Muscle of leg (tissue), 3 donors: ENCODE measurements at regions not wholly inside any gene's neighbourhood (a gene's known extent, or its start where the extent isn't known, plus 50 kb on each side); places are given as distances from the start of the nearest gene placed in this dataset.

Experiments used
- DNase-seq: peaks from one replicate; pipeline ENCODE4 v3.0.0; 2013
- H3K27ac ChIP-seq: one replicate; pipeline ENCODE4 v1.5.1; 2013; ENCODE audit warnings: mild to moderate bottlenecking, low read length, control low read depth
- H3K27me3 ChIP-seq: one replicate; pipeline ENCODE4 v1.6.1; 2013; ENCODE audit warnings: low read length; ENCODE audit not compliant: control insufficient read depth, insufficient read depth
- H3K36me3 ChIP-seq: one replicate; pipeline ENCODE4 v1.6.1; 2013; ENCODE audit warnings: low read length; ENCODE audit not compliant: control insufficient read depth, insufficient read depth
- H3K4me1 ChIP-seq: one replicate; pipeline ENCODE4 v1.6.1; 2013; ENCODE audit warnings: low read length; ENCODE audit not compliant: control insufficient read depth, insufficient read depth
- H3K4me3 ChIP-seq: one replicate; pipeline ENCODE4 v1.5.1; 2013; ENCODE audit warnings: low read length, control low read depth
- H3K9me3 ChIP-seq: replicated peaks from 2 replicates; pipeline ENCODE4 v1.6.1; 2013; ENCODE audit warnings: low read depth, low read length; ENCODE audit not compliant: control insufficient read depth
- WGBS: methylation state at CpG from one replicate; pipeline ENCODE4 v1.1.5; 2013; ENCODE audit warnings: missing lambda C conversion rate; ENCODE audit not compliant: insufficient coverage; 5-methylcytosine and 5-hydroxymethylcytosine counted together

GRCh38 chr12:83676781-83677295 is 990.1 kb downstream of the TMTC2 start:
- Histone ChIP-seq H3K4me3 (no peak overlapping the region), H3K27me3 (no peaks in the 10 kb centered on the region), H3K9me3 (peaks cover 2% of the 10 kb centered on the region), H3K27ac (no peak overlapping the region), H3K36me3 (no peaks in the 10 kb centered on the region), H3K4me1 (no peaks in the 10 kb centered on the region)
- 100% methylated on average over 1 of the region's 5 CpGs for WGBS
- no peak for DNase-seq

GRCh38 chr12:83666690-83667089 is 980.0 kb downstream of the TMTC2 start:
- Histone ChIP-seq H3K27ac (no peak overlapping the region), H3K27me3 (no peaks in the 10 kb centered on the region), H3K4me1 (no peaks in the 10 kb centered on the region), H3K36me3 (no peaks in the 10 kb centered on the region), H3K4me3 (no peak overlapping the region), H3K9me3 (peaks cover 2% of the 10 kb centered on the region)
- WGBS: 100% methylated on average over 1 of the region's 2 CpGs
- DNase-seq: no peak

- Histone ChIP-seq H3K36me3 (no peaks in the 10 kb centered on the region), H3K4me3 (no peak overlapping the region), H3K4me1 (no peaks in the 10 kb centered on the region), H3K27me3 (no peaks in the 10 kb centered on the region), H3K9me3 (no peaks in the 10 kb centered on the region), H3K27ac (no peak overlapping the region)
- DNase-seq: no peak
Measured at GRCh38 chr12:83665634-83666218, 979.0 kb downstream of the TMTC2 start.

GRCh38 chr12:83664650-83665049 is 977.9 kb downstream of the TMTC2 start:
- Histone ChIP-seq H3K4me1 (no peaks in the 10 kb centered on the region), H3K4me3 (no peak overlapping the region), H3K9me3 (no peaks in the 10 kb centered on the region), H3K36me3 (no peaks in the 10 kb centered on the region), H3K27ac (no peak overlapping the region), H3K27me3 (no peaks in the 10 kb centered on the region)
- peak; percentile 42 for DNase-seq

DNA sequence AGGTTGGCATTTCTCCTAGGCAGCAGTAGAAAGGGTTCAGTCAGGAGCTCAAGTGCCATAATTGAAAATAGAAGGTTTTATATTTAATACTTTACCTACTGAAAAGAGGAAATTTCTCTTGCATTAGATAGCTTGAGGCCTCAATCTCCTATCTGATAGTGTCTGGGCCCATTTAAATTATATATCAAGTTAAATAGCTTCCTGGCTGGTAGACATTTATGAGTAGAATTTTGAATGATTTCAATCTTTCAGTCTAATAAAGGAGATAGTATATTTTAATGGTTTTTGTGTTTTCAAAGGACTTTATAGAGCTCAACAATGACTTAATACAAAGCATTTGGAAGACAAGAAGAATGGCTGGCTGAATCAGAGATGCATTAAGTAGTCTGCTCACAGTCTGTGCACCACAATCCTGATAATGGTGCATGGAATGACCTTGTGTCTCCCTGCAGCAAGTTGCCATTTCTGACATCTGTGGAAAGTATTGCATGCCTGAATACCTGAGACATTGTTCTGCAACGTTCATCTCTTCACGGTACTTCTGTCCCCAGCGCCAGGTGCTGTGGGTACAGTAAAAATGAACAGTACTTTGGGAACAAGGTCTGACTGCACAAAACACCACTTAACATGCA is 974.1 kb downstream of the TMTC2 start:
- WGBS: 33% methylated on average over 1 of the region's 3 CpGs
- no peak overlapping the region for H3K4me3 ChIP-seq

GRCh38 chr12:83659321-83659720 is 972.6 kb downstream of the TMTC2 start:
- Histone ChIP-seq H3K36me3 (no peaks in the 10 kb centered on the region), H3K4me3 (no peak overlapping the region), H3K4me1 (no peaks in the 10 kb centered on the region), H3K27me3 (no peaks in the 10 kb centered on the region), H3K9me3 (no peaks in the 10 kb centered on the region), H3K27ac (no peak overlapping the region)
- no CpG with 5 or more reads among the region's 2 CpGs for WGBS
- no peak for DNase-seq

More for the DNA sequence above, 974.1 kb downstream of the TMTC2 start:
- Histone ChIP-seq H3K9me3 (no peaks in the 10 kb centered on the region), H3K36me3 (no peaks in the 10 kb centered on the region), H3K27ac (no peak overlapping the region), H3K4me1 (no peaks in the 10 kb centered on the region), H3K27me3 (no peaks in the 10 kb centered on the region)
- no peak for DNase-seq

- no peaks in the 10 kb centered on the region for H3K36me3 ChIP-seq
- DNase-seq: no peak
- H3K4me3 ChIP-seq: no peak overlapping the region
- no CpG with 5 or more reads among the region's 2 CpGs for WGBS
- H3K4me1 ChIP-seq: no peaks in the 10 kb centered on the region
- peaks cover 4% of the 10 kb centered on the region for H3K9me3 ChIP-seq
- no peaks in the 10 kb centered on the region for H3K27me3 ChIP-seq
- H3K27ac ChIP-seq: no peak overlapping the region
Measured at GRCh38 chr12:83656004-83656403, 969.3 kb downstream of the TMTC2 start.

GRCh38 chr12:83642205-83642604 is 955.5 kb downstream of the TMTC2 start:
- WGBS: 83% methylated on average over 2 of the region's 3 CpGs
- DNase-seq: no peak
- no peaks in the 10 kb centered on the region for H3K36me3 ChIP-seq
- H3K4me3 ChIP-seq: no peak overlapping the region
- no peak overlapping the region for H3K27ac ChIP-seq
- no peaks in the 10 kb centered on the region for H3K4me1 ChIP-seq
- no peaks in the 10 kb centered on the region for H3K27me3 ChIP-seq
- no peaks in the 10 kb centered on the region for H3K9me3 ChIP-seq

DNA sequence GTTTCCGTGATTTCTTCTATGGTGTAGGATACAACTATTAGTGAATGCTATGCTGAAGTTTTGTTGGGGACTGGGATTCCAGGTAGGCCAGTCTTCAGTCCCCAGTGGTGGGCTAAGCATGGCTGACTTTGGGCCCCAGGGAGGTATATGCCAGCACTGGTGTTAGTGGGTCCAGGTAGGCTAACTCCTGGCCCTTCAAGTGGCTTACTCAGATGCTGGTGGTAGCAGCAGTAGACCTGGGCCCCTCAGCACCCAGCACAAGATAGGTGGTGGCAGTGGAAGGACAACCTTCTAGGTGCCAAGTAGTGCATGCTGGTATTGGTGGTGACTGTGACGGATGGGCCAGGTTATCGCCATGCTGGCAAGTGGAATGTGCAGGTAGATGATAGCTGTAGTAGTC is 955.1 kb downstream of the TMTC2 start:
- no peak overlapping the region for H3K27ac ChIP-seq
- H3K9me3 ChIP-seq: no peaks in the 10 kb centered on the region
- no peaks in the 10 kb centered on the region for H3K27me3 ChIP-seq
- no peak overlapping the region for H3K4me3 ChIP-seq
- H3K36me3 ChIP-seq: no peaks in the 10 kb centered on the region
- no peaks in the 10 kb centered on the region for H3K4me1 ChIP-seq
- DNase-seq: no peak
- 100% methylated on average over 3 of the region's 3 CpGs for WGBS

DNA sequence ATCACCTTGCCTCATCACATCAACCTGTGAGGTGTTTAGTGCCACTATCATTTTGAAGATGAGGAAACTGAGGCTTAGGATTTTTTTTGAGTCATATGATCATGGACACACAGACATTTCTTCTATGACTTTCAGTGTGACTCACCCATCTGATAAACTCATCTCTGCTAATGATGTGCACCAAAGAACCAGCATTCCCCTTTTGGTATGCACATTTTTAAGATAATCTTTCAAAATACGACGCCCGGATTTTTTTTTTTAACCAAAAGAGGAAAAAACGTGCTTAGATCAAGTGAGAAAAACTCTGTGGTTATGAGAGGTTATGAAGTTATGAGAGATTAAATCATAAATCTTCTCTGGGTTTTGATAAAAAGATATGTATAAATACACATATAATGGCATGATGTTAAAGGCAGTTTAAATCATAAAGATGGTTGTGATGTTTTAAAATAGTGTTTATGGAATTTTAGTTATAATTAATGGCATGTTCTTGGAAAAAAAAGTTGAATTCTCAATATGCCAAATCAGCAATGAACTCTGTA is 948.1 kb downstream of the TMTC2 start:
- WGBS: no CpG with 5 or more reads among the region's 4 CpGs
- H3K4me1 ChIP-seq: no peaks in the 10 kb centered on the region

More for the DNA sequence above, 948.1 kb downstream of the TMTC2 start:
- H3K27ac ChIP-seq: no peak overlapping the region
- no peaks in the 10 kb centered on the region for H3K36me3 ChIP-seq
- no peak for DNase-seq
- H3K4me3 ChIP-seq: no peak overlapping the region
- no peaks in the 10 kb centered on the region for H3K9me3 ChIP-seq
- H3K27me3 ChIP-seq: no peaks in the 10 kb centered on the region
